Glutamatergic neuron (in vitro differentiated cells): ENCODE measurements at regions not wholly inside any gene's neighbourhood (a gene's known extent, or its start where the extent isn't known, plus 50 kb on each side); places are given as distances from the start of the nearest gene placed in this dataset.

Source experiments
- DNase-seq: peaks from one replicate; pipeline ENCODE4 v3.0.0; 2022
- H3K27ac Mint-ChIP-seq: one replicate; pipeline ENCODE4 v1.8.0; 2020; ENCODE audit warnings: mild to moderate bottlenecking, mixed read lengths, inconsistent platforms; ENCODE audit not compliant: unreplicated experiment
- H3K27me3 Mint-ChIP-seq: one replicate; pipeline ENCODE4 v1.8.0; 2020; ENCODE audit warnings: mild to moderate bottlenecking, moderate library complexity, mixed read lengths, inconsistent platforms; ENCODE audit not compliant: unreplicated experiment
- H3K36me3 Mint-ChIP-seq: one replicate; pipeline ENCODE4 v1.8.0; 2020; ENCODE audit warnings: mild to moderate bottlenecking, mixed read lengths, inconsistent platforms; ENCODE audit not compliant: unreplicated experiment
- H3K4me1 Mint-ChIP-seq: one replicate; pipeline ENCODE4 v1.8.0; 2020; ENCODE audit warnings: mild to moderate bottlenecking, low read depth, mixed read lengths, inconsistent platforms; ENCODE audit not compliant: unreplicated experiment
- H3K4me3 Mint-ChIP-seq: one replicate; pipeline ENCODE4 v1.8.0; 2020; ENCODE audit warnings: mild to moderate bottlenecking, mixed read lengths, inconsistent platforms; ENCODE audit not compliant: unreplicated experiment
- H3K9me3 Mint-ChIP-seq: one replicate; pipeline ENCODE4 v1.8.0; 2020; ENCODE audit warnings: mild to moderate bottlenecking, moderate library complexity, mixed read lengths, inconsistent platforms; ENCODE audit not compliant: unreplicated experiment
- TF ChIP-seq, protein P1 (sequence below): fragments of 200-600 bp; sonication (generic); IDR thresholded peaks from one replicate; pipeline ENCODE4 v1.5.0; 2021; ENCODE audit not compliant: partially characterized antibody, unreplicated experiment

DNA sequence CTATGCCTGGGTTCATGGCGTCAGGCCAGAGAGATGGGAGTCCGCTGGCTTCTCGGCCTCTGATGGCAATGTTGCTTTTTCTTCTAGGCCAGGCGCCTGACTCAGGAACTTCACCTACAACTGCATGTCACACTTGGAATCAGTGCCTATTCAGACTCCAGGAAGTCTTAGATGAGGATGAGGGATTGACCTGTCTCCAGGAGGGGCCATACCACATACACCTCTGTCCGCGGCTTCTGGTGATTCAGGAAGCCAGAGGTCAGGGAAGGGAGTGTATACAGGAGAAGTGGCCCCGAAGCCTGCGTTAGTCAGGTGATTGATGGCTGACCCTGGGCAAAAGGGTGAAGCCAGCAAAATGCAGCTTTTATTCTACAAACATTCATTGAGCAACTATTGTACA, 109.1 kb upstream of the RMDN2 start:
- no peak for DNase-seq
- peaks cover 4% of the 10 kb centered on the region for H3K9me3 Mint-ChIP-seq
- H3K27ac Mint-ChIP-seq = no peak overlapping the region
- H3K4me1 Mint-ChIP-seq = no peaks in the 10 kb centered on the region
- no peaks in the 10 kb centered on the region for H3K27me3 Mint-ChIP-seq
- no peaks in the 10 kb centered on the region for H3K36me3 Mint-ChIP-seq
- H3K4me3 Mint-ChIP-seq = no peak overlapping the region
- TF ChIP-seq, protein P1, sequence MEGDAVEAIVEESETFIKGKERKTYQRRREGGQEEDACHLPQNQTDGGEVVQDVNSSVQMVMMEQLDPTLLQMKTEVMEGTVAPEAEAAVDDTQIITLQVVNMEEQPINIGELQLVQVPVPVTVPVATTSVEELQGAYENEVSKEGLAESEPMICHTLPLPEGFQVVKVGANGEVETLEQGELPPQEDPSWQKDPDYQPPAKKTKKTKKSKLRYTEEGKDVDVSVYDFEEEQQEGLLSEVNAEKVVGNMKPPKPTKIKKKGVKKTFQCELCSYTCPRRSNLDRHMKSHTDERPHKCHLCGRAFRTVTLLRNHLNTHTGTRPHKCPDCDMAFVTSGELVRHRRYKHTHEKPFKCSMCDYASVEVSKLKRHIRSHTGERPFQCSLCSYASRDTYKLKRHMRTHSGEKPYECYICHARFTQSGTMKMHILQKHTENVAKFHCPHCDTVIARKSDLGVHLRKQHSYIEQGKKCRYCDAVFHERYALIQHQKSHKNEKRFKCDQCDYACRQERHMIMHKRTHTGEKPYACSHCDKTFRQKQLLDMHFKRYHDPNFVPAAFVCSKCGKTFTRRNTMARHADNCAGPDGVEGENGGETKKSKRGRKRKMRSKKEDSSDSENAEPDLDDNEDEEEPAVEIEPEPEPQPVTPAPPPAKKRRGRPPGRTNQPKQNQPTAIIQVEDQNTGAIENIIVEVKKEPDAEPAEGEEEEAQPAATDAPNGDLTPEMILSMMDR = no peak

- H3K27me3 Mint-ChIP-seq = no peaks in the 10 kb centered on the region
- TF ChIP-seq, protein P1 = no peak
- H3K4me1 Mint-ChIP-seq = no peaks in the 10 kb centered on the region
- no peak overlapping the region for H3K27ac Mint-ChIP-seq
- H3K4me3 Mint-ChIP-seq = no peak overlapping the region
- peaks cover 4% of the 10 kb centered on the region for H3K9me3 Mint-ChIP-seq
- no peaks in the 10 kb centered on the region for H3K36me3 Mint-ChIP-seq
- DNase-seq = no peak
These were observed 108.4 kb upstream of the RMDN2 start for GRCh38 chr2:37816686-37817085.

DNA sequence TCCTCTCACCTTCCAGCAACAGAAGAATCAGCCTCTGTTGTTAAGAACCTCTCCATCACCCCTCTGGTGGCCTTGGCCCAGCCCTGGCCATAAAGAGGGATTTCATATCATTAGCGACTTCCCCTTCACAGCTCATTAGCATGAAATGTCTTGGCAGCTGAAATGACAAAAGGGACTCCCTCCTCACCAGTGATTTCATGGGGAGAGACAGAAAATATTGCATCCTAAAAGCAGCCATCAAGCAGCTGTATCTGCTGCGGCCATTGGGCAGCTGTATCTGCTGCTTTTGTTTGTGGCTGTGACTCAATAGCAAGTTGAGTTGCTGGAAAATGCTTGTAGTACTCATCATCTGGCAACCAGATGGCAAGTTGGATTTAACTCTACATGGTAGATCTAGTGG, 105.9 kb upstream of the RMDN2 start:
- Mint-ChIP-seq H3K9me3 (peaks cover 4% of the 10 kb centered on the region), H3K36me3 (no peaks in the 10 kb centered on the region), H3K4me1 (no peaks in the 10 kb centered on the region), H3K27me3 (no peaks in the 10 kb centered on the region), H3K27ac (no peak overlapping the region), H3K4me3 (no peak overlapping the region)
- TF ChIP-seq, protein P1 = no peak
- DNase-seq = no peak

DNA sequence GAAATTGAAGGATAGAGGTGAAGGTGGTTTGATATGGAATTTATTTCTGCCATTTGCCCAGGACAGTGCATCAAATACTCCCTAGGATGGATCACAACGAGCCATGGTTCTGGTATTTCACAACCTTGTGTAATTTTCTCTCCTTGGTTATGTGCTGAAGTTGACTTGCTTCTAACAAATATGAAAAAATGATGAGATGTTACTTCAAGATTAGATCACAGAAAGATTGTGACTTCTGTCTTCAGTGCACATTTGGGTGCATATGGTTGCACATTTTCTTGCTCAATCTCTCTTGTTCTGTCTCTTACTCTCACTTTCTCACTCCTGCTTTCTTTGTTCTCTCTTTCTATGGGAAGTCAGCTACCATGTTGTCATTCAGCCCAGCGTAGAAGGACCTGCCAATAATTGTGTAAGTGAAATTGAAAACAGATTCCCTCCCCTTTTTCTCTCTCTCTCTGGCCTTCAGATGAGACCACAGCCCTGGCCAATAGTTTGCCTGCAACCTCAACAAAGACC, 104.6 kb upstream of the RMDN2 start:
- TF ChIP-seq, protein P1 = no peak
- Mint-ChIP-seq H3K9me3 (peaks cover 4% of the 10 kb centered on the region), H3K4me3 (no peak overlapping the region), H3K36me3 (no peaks in the 10 kb centered on the region), H3K27ac (no peak overlapping the region), H3K27me3 (no peaks in the 10 kb centered on the region), H3K4me1 (no peaks in the 10 kb centered on the region)
- no peak for DNase-seq

DNA sequence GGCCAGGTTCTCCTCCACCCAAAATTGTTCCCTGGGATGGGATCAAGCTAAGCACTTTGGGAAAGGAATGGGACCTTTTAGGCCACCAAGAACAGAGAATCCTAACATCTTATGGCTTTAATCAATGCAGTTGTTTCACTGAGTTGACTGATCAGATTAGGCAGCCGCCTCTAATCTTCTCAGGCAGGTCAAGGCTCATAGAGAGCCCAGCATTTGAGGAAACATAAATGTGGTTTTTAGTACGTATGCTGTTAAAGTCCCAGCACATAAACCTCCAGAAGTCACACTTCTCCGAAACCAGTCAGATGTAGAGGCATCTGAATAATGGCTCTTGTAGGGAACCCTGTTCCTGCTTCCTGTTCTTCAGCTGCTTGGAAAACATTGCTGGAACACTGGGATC, 99.5 kb upstream of the RMDN2 start:
- DNase-seq = no peak
- Mint-ChIP-seq H3K9me3 (peaks cover 2% of the 10 kb centered on the region), H3K4me3 (no peak overlapping the region), H3K36me3 (no peaks in the 10 kb centered on the region), H3K27me3 (no peaks in the 10 kb centered on the region), H3K27ac (no peak overlapping the region), H3K4me1 (peaks cover 8% of the 10 kb centered on the region)
- TF ChIP-seq, protein P1 = no peak
